Sigmoid colon (tissue), 4 donors: ENCODE measurements at regions not wholly inside any gene's neighbourhood (a gene's known extent, or its start where the extent isn't known, plus 50 kb on each side); places are given as distances from the start of the nearest gene placed in this dataset.

Source experiments
- POLR2A ChIP-seq, 2 donors: fragments of 450-650 bp; IDR thresholded peaks; one replicate each; pipeline ENCODE4 v1.6.1; 2016; ENCODE audit warnings: antibody characterized with exemption in 2 of 2, mild to moderate bottlenecking in 2 of 2, moderate library complexity in 2 of 2
- POLR2AphosphoS5 ChIP-seq, 4 donors: sonication (generic); formaldehyde crosslinking; IDR thresholded peaks; one replicate each; pipeline ENCODE4 v1.6.1; 2017; ENCODE audit warnings: antibody characterized with exemption in 4 of 4
- TF ChIP-seq, protein P1 (sequence below), 4 experiments: fragments of 450-650 bp in 3 of 4; fragments of 200-600 bp in 1 of 4; IDR thresholded peaks; one replicate each; pipeline ENCODE4 v1.5.1; 2016 to 2019; ENCODE audit warnings: antibody characterized with exemption in 4 of 4, mild to moderate bottlenecking in 3 of 4, moderate library complexity in 2 of 4

DNA sequence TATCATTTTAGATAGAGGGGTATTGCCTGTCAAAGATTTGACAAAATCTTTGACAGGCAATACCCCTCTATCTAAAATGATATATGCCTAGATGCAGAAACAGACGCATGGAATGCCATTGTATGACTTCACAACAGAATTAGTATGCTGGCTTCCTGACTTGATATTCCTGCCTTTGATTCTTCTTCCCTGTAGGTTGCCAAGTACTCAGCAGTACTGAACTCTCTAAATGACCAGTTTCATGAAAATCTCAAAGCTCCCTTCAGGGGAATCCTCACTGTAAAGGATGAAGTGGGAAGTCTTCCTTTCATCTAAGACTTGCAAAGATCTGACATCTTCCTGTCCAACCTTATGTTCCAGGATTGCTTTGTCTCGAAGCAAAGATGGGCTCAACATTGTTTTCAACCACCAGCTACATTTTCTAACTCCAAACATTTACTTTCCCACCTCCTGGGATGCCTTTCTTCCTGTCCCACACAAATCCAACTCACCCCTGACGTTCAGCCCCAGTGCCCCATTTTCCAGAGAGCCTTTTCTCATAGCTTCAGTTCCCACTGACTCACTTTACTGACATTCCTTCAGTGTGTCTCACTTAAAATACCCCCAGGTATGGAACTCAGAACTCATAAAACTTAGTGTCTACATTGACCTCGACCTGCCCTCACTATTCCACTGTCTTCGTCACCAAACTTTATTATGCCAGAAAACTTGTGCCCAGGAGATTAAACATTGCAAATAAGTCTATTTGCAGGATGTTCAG lies 67.3 kb upstream of the KCNJ6 start:
- TF ChIP-seq, protein P1, sequence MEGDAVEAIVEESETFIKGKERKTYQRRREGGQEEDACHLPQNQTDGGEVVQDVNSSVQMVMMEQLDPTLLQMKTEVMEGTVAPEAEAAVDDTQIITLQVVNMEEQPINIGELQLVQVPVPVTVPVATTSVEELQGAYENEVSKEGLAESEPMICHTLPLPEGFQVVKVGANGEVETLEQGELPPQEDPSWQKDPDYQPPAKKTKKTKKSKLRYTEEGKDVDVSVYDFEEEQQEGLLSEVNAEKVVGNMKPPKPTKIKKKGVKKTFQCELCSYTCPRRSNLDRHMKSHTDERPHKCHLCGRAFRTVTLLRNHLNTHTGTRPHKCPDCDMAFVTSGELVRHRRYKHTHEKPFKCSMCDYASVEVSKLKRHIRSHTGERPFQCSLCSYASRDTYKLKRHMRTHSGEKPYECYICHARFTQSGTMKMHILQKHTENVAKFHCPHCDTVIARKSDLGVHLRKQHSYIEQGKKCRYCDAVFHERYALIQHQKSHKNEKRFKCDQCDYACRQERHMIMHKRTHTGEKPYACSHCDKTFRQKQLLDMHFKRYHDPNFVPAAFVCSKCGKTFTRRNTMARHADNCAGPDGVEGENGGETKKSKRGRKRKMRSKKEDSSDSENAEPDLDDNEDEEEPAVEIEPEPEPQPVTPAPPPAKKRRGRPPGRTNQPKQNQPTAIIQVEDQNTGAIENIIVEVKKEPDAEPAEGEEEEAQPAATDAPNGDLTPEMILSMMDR (IDR thresholded peaks at IDR 0.05): no peak
- TF ChIP-seq POLR2A (IDR thresholded peaks at IDR 0.05) (no peak), POLR2AphosphoS5 (IDR thresholded peaks at IDR 0.05) (no peak)
